ENCODE measurements at regions not wholly inside any gene's neighbourhood (a gene's known extent, or its start where the extent isn't known, plus 50 kb on each side); places are given as distances from the start of the nearest gene placed in this dataset.

GRCh38 chr20:54345821-54346220 lies 129.6 kb upstream of the DOK5 start:
- TF ChIP-seq CTCF (IDR thresholded peaks at IDR 0.05; ENCODE audit: insufficient read depth, low read length) (no peak), POLR2AphosphoS5 (IDR thresholded peaks at IDR 0.05; ENCODE audit: low read depth) (no peak), GABPA (IDR thresholded peaks at IDR 0.05; ENCODE audit: low read depth) (no peak), SPI1 (IDR thresholded peaks at IDR 0.05; ENCODE audit: borderline replicate concordance, low read depth) (no peak), REST (IDR thresholded peaks at IDR 0.05; ENCODE audit: insufficient replicate concordance, low read depth) (no peak)

All from HL-60 (cell line).